ENCODE measurements at regions not wholly inside any gene's neighbourhood (a gene's known extent, or its start where the extent isn't known, plus 50 kb on each side); places are given as distances from the start of the nearest gene placed in this dataset.
A peak's percentile ranks its signal among the peaks of the same experiment; 100 is the strongest.

- ATAC-seq (replicated peaks in 6 of 8): peak in 1 of 8 experiments; percentile 15
- Histone ChIP-seq H3K4me3 (no peak overlapping the region), H3K27ac (no peak overlapping the region), H3K4me1 (replicated peaks in 1 of 2) (peaks cover 0 to 5% of the 10 kb centered on the region in 2 donors)
- in situ Hi-C loops (cut with MboI; ENCODE audit: low pct_unique_long_range_greater_than_20kb in 2 of 9, low sequenced_read_pairs in 9 of 9, unreplicated experiment in 9 of 9): no loop called here
- 0 to 88% (median 25%) methylated on average over 1 of the region's 1 CpG; no CpG with 5 or more reads in 3 of the 10 experiments for WGBS, 10 experiments
Observed at GRCh38 chr2:192584976-192585375, 390.2 kb upstream of the TMEFF2 start.

- ATAC-seq (replicated peaks in 6 of 8): no peak
- H3K4me1 ChIP-seq (replicated peaks in 1 of 2): peaks cover 0 to 12% of the 10 kb centered on the region in 2 donors
- WGBS, 10 experiments: 0 to 94% (median 75%) methylated on average over 1 to 2 of the region's 2 CpGs; no CpG with 5 or more reads in 1 of the 10 experiments
Observed at GRCh38 chr2:192579965-192580700, 385.4 kb upstream of the TMEFF2 start.

GRCh38 chr2:192578780-192579179 is 384.0 kb upstream of the TMEFF2 start:
- peaks cover 0 to 12% of the 10 kb centered on the region in 2 donors for H3K4me1 ChIP-seq (replicated peaks in 1 of 2)
- H3K27ac ChIP-seq: no peak overlapping the region
- in situ Hi-C loops (cut with MboI; ENCODE audit: low pct_unique_long_range_greater_than_20kb in 2 of 9, low sequenced_read_pairs in 9 of 9, unreplicated experiment in 9 of 9): no loop called here
- no peak for ATAC-seq (replicated peaks in 6 of 8)
- WGBS, 10 experiments: 0 to 86% (median 56%) methylated on average over 1 to 2 of the region's 2 CpGs; no CpG with 5 or more reads in 2 of the 10 experiments
- H3K4me3 ChIP-seq: no peak overlapping the region

More at GRCh38 chr2:192579965-192580700, 385.4 kb upstream of the TMEFF2 start:
- Histone ChIP-seq H3K4me3 (no peak overlapping the region), H3K27ac (no peak overlapping the region)
- in situ Hi-C loops (cut with MboI; ENCODE audit: low pct_unique_long_range_greater_than_20kb in 2 of 9, low sequenced_read_pairs in 9 of 9, unreplicated experiment in 9 of 9): no loop called here

- ATAC-seq (replicated peaks in 6 of 8): no peak
Observed at GRCh38 chr2:192577706-192578105, 383.0 kb upstream of the TMEFF2 start.

GRCh38 chr2:192574552-192574951 is 379.8 kb upstream of the TMEFF2 start:
- 67 to 100% (median 100%) methylated on average over 1 to 2 of the region's 2 CpGs; no CpG with 5 or more reads in 7 of the 10 experiments for WGBS, 10 experiments
- H3K4me1 ChIP-seq (replicated peaks in 1 of 2): peaks cover 0 to 5% of the 10 kb centered on the region in 2 donors
- ATAC-seq (replicated peaks in 6 of 8): no peak
- in situ Hi-C loops (cut with MboI; ENCODE audit: low pct_unique_long_range_greater_than_20kb in 2 of 9, low sequenced_read_pairs in 9 of 9, unreplicated experiment in 9 of 9): no loop called here
- no peak overlapping the region for H3K4me3 ChIP-seq
- no peak overlapping the region for H3K27ac ChIP-seq

More at GRCh38 chr2:192577706-192578105, 383.0 kb upstream of the TMEFF2 start:
- H3K4me1 ChIP-seq (replicated peaks in 1 of 2): peaks cover 0 to 12% of the 10 kb centered on the region in 2 donors
- in situ Hi-C loops (cut with MboI; ENCODE audit: low pct_unique_long_range_greater_than_20kb in 2 of 9, low sequenced_read_pairs in 9 of 9, unreplicated experiment in 9 of 9): no loop called here
- no peak overlapping the region for H3K27ac ChIP-seq
- H3K4me3 ChIP-seq: no peak overlapping the region

GRCh38 chr2:192571636-192572035 is 376.9 kb upstream of the TMEFF2 start:
- H3K4me1 ChIP-seq (replicated peaks in 1 of 2): no peaks in the 10 kb centered on the region
- no peak overlapping the region for H3K27ac ChIP-seq
- no peak for ATAC-seq (replicated peaks in 6 of 8)
- in situ Hi-C loops (cut with MboI; ENCODE audit: low pct_unique_long_range_greater_than_20kb in 2 of 9, low sequenced_read_pairs in 9 of 9, unreplicated experiment in 9 of 9): no loop called here
- 12 to 100% (median 53%) methylated on average over 1 to 2 of the region's 2 CpGs; no CpG with 5 or more reads in 2 of the 10 experiments for WGBS, 10 experiments
- no peak overlapping the region for H3K4me3 ChIP-seq

GRCh38 chr2:192570788-192571187 is 376.1 kb upstream of the TMEFF2 start:
- no peak overlapping the region for H3K27ac ChIP-seq
- WGBS, 10 experiments: 11 to 100% (median 100%) methylated on average over 1 of the region's 1 CpG; no CpG with 5 or more reads in 4 of the 10 experiments
- in situ Hi-C loops (cut with MboI; ENCODE audit: low pct_unique_long_range_greater_than_20kb in 2 of 9, low sequenced_read_pairs in 9 of 9, unreplicated experiment in 9 of 9): no loop called here
- no peak overlapping the region for H3K4me3 ChIP-seq
- ATAC-seq (replicated peaks in 6 of 8): peak in 2 of 8 experiments; percentile 59 to 81
- no peaks in the 10 kb centered on the region for H3K4me1 ChIP-seq (replicated peaks in 1 of 2)

- H3K4me3 ChIP-seq: no peak overlapping the region
- H3K4me1 ChIP-seq (replicated peaks in 1 of 2): no peaks in the 10 kb centered on the region
- in situ Hi-C loops (cut with MboI; ENCODE audit: low pct_unique_long_range_greater_than_20kb in 2 of 9, low sequenced_read_pairs in 9 of 9, unreplicated experiment in 9 of 9): no loop called here
- H3K27ac ChIP-seq: no peak overlapping the region
- no peak for ATAC-seq (replicated peaks in 6 of 8)
Observed at GRCh38 chr2:192566863-192567262, 372.1 kb upstream of the TMEFF2 start.

GRCh38 chr2:192560326-192560725 is 365.6 kb upstream of the TMEFF2 start:
- no peak for ATAC-seq (replicated peaks in 6 of 8)
- Histone ChIP-seq H3K27ac (no peak overlapping the region), H3K4me3 (no peak overlapping the region), H3K4me1 (replicated peaks in 1 of 2) (no peaks in the 10 kb centered on the region)
- 0 to 100% (median 48%) methylated on average over 1 of the region's 1 CpG; no CpG with 5 or more reads in 4 of the 10 experiments for WGBS, 10 experiments
- in situ Hi-C loops (cut with MboI; ENCODE audit: low pct_unique_long_range_greater_than_20kb in 2 of 9, low sequenced_read_pairs in 9 of 9, unreplicated experiment in 9 of 9): no loop called here

GRCh38 chr2:192559587-192559986 is 364.9 kb upstream of the TMEFF2 start:
- Histone ChIP-seq H3K4me3 (no peak overlapping the region), H3K4me1 (replicated peaks in 1 of 2) (no peaks in the 10 kb centered on the region), H3K27ac (no peak overlapping the region)
- 0% methylated on average over 1 of the region's 1 CpG; no CpG with 5 or more reads in 3 of the 10 experiments for WGBS, 10 experiments
- in situ Hi-C loops (cut with MboI; ENCODE audit: low pct_unique_long_range_greater_than_20kb in 2 of 9, low sequenced_read_pairs in 9 of 9, unreplicated experiment in 9 of 9): no loop called here
- peak in 2 of 8 experiments; percentile 38 to 71 for ATAC-seq (replicated peaks in 6 of 8)

GRCh38 chr2:192558637-192559036 is 363.9 kb upstream of the TMEFF2 start:
- no peak overlapping the region for H3K4me3 ChIP-seq
- H3K27ac ChIP-seq: no peak overlapping the region
- in situ Hi-C loops (cut with MboI; ENCODE audit: low pct_unique_long_range_greater_than_20kb in 2 of 9, low sequenced_read_pairs in 9 of 9, unreplicated experiment in 9 of 9): no loop called here
- ATAC-seq (replicated peaks in 6 of 8): no peak
- 0 to 100% (median 42%) methylated on average over 1 of the region's 1 CpG; no CpG with 5 or more reads in 2 of the 10 experiments for WGBS, 10 experiments
- no peaks in the 10 kb centered on the region for H3K4me1 ChIP-seq (replicated peaks in 1 of 2)

GRCh38 chr2:192555740-192556139 is 361.0 kb upstream of the TMEFF2 start:
- Histone ChIP-seq H3K27ac (no peak overlapping the region), H3K4me3 (no peak overlapping the region), H3K4me1 (replicated peaks in 1 of 2) (no peaks in the 10 kb centered on the region)
- in situ Hi-C loops (cut with MboI; ENCODE audit: low pct_unique_long_range_greater_than_20kb in 2 of 9, low sequenced_read_pairs in 9 of 9, unreplicated experiment in 9 of 9): no loop called here
- WGBS, 10 experiments: 13 to 100% (median 86%) methylated on average over 2 to 3 of the region's 3 CpGs
- no peak for ATAC-seq (replicated peaks in 6 of 8)

- no peak for ATAC-seq (replicated peaks in 6 of 8)
- no peak overlapping the region for H3K27ac ChIP-seq
- in situ Hi-C loops (cut with MboI; ENCODE audit: low pct_unique_long_range_greater_than_20kb in 2 of 9, low sequenced_read_pairs in 9 of 9, unreplicated experiment in 9 of 9): no loop called here
- no peaks in the 10 kb centered on the region for H3K4me1 ChIP-seq (replicated peaks in 1 of 2)
- WGBS, 10 experiments: 16 to 92% (median 74%) methylated on average over 1 to 3 of the region's 3 CpGs; no CpG with 5 or more reads in 1 of the 10 experiments
- H3K4me3 ChIP-seq: no peak overlapping the region
Observed at GRCh38 chr2:192551760-192552159, 357.0 kb upstream of the TMEFF2 start.

GRCh38 chr2:192546565-192546964 is 351.8 kb upstream of the TMEFF2 start:
- 18 to 100% (median 59%) methylated on average over 1 to 3 of the region's 3 CpGs for WGBS, 10 experiments
- ATAC-seq (replicated peaks in 6 of 8): peak in 1 of 8 experiments; percentile 36
- Histone ChIP-seq H3K4me3 (no peak overlapping the region), H3K4me1 (replicated peaks in 1 of 2) (peaks cover 0 to 5% of the 10 kb centered on the region in 2 donors), H3K27ac (no peak overlapping the region)
- in situ Hi-C loops (cut with MboI; ENCODE audit: low pct_unique_long_range_greater_than_20kb in 2 of 9, low sequenced_read_pairs in 9 of 9, unreplicated experiment in 9 of 9): loop anchor here in 1 of 9 experiments (25.0 kb wide), 1 partner anchor 359 kb away; the partner anchor contains the start of gene TMEFF2

Measured in motor neuron (in vitro differentiated cells).